GM12878 (cell line): ENCODE measurements at regions not wholly inside any gene's neighbourhood (a gene's known extent, or its start where the extent isn't known, plus 50 kb on each side); places are given as distances from the start of the nearest gene placed in this dataset.

Experiments
- ATAC-seq: fragments of 200-7000 bp; cut with Tn5 transposase; 3 replicates; pipeline ENCODE4 v1.9.1; 2020; ENCODE audit warnings: mild to moderate bottlenecking, moderate library complexity
- BruUV-seq: library from RNA; stranded (reverse); fragments of 400-500 nt; replicated peaks from 2 replicates; lab custom pipeline; 2021; lab: Mats Ljungman, UMichigan
- CTCF ChIA-PET: fragments of 300-600 bp; sonication (Branson Sonifier 250); formaldehyde crosslinking; extraction: SDS; loops from one replicate; lab custom pipeline; 2021; ENCODE audit warnings: inconsistent platforms; lab: Yijun Ruan, JAX
- POLR2A ChIA-PET: fragments of 350-600 bp; formaldehyde crosslinking; extraction: SDS; loops from one replicate; lab custom pipeline; 2021; ENCODE audit warnings: inconsistent platforms; lab: Charles Lee
- RAD21 ChIA-PET: fragments of 300-600 bp; sonication (Branson Sonifier 250); formaldehyde crosslinking; loops from one replicate; lab custom pipeline; 2023; ENCODE audit warnings: antibody characterized with exemption; ENCODE audit not compliant: unreplicated experiment; lab: Charles Lee
- SMC1A ChIA-PET: fragments of 300-600 bp; sonication (Branson Sonifier 250); formaldehyde crosslinking; loops from one replicate; lab custom pipeline; 2023; ENCODE audit not compliant: unreplicated experiment, uncharacterized antibody; lab: Charles Lee
- DNase-seq: peaks from one replicate; pipeline ENCODE4 v3.0.0-alpha.2; 2011; ENCODE audit warnings: low read depth, low spot score
- FAIRE-seq: peaks from 3 replicates; lab custom pipeline; 2011; peaks lifted over from hg19 to GRCh38; lab: Jason Lieb, UNC
- H2AFZ ChIP-seq: 2 replicates; pipeline ENCODE4 v1.6.0; 2011; ENCODE audit warnings: low read depth, low read length, control low read depth; ENCODE audit not compliant: control insufficient read depth
- H3K27ac ChIP-seq: 2 replicates; pipeline ENCODE4 v1.5.1; 2011; ENCODE audit warnings: control low read depth; ENCODE audit not compliant: control insufficient read depth, insufficient read depth
- H3K27me3 ChIP-seq, 2 experiments: replicated peaks in 1 of 2; 2 replicates each; pipeline versions ENCODE4 v1.6.0 to v1.6.1; 2011; ENCODE audit warnings: low read length in 1 of 2; ENCODE audit not compliant: control insufficient read depth in 2 of 2, insufficient read depth in 2 of 2
- H3K36me3 ChIP-seq, 2 experiments: 2 replicates each; pipeline ENCODE4 v1.5.1; 2011; ENCODE audit warnings: low read length in 1 of 2; ENCODE audit not compliant: control insufficient read depth in 2 of 2, insufficient read depth in 2 of 2
- H3K4me1 ChIP-seq: 2 replicates; pipeline ENCODE4 v1.6.1; 2011; ENCODE audit warnings: mild to moderate bottlenecking, low read length, moderate library complexity, mixed read lengths; ENCODE audit not compliant: control insufficient read depth, insufficient read depth
- H3K4me2 ChIP-seq: 2 replicates; pipeline ENCODE4 v1.6.0; 2011; ENCODE audit warnings: control low read depth; ENCODE audit not compliant: control insufficient read depth, insufficient read depth
- H3K4me3 ChIP-seq: fragments of 200-600 bp; sonication (generic); 2 replicates; pipeline ENCODE4 v1.5.1; 2016
- H3K79me2 ChIP-seq: 2 replicates; pipeline ENCODE4 v1.6.0; 2011; ENCODE audit warnings: low read length; ENCODE audit not compliant: control insufficient read depth, insufficient read depth
- H3K9ac ChIP-seq: 2 replicates; pipeline ENCODE4 v1.8.0; 2011; ENCODE audit warnings: low read length, control low read depth, mixed read lengths; ENCODE audit not compliant: control insufficient read depth, insufficient read depth
- H3K9me3 ChIP-seq: replicated peaks from 3 replicates; pipeline ENCODE4 v1.5.1; 2011; ENCODE audit warnings: mild to moderate bottlenecking, low read length; ENCODE audit not compliant: control insufficient read depth, insufficient read depth
- H4K20me1 ChIP-seq: 2 replicates; pipeline ENCODE4 v1.6.0; 2011; ENCODE audit not compliant: control insufficient read depth, insufficient read depth
- ASH2L ChIP-seq: fragments of 300-600, 200-600 bp; sonication (generic); IDR thresholded peaks from 2 replicates; pipeline ENCODE4 v1.6.1; 2017; ENCODE audit warnings: low read depth, mild to moderate bottlenecking, borderline replicate concordance
- ETV6 ChIP-seq, 2 experiments: fragments of 450-650 bp in 1 of 2; IDR thresholded peaks in 1 of 2; conservative IDR thresholded peaks in 1 of 2; 2 replicates each; pipeline ENCODE4 v1.6.1; 2014; ENCODE audit warnings: antibody characterized with exemption in 1 of 2, borderline replicate concordance in 1 of 2, low read depth in 1 of 2, mild to moderate bottlenecking in 1 of 2, moderate library complexity in 1 of 2
- NRF1 ChIP-seq: conservative IDR thresholded peaks from 2 replicates; pipeline ENCODE4 v1.6.1; 2011; ENCODE audit warnings: mild to moderate bottlenecking, low read depth, low read length, improper control_type of control experiment
- RELB ChIP-seq: fragments of 450-650 bp; IDR thresholded peaks from 2 replicates; pipeline ENCODE4 v1.6.1; 2017; ENCODE audit warnings: low read depth, mild to moderate bottlenecking, moderate library complexity
- SP1 ChIP-seq: IDR thresholded peaks from one replicate; pipeline ENCODE4 v1.6.1; 2011; ENCODE audit warnings: low read depth, low read length
- SUPT20H ChIP-seq: IDR thresholded peaks from 2 replicates; pipeline ENCODE4 v1.6.1; 2011; ENCODE audit warnings: low read depth, mild to moderate bottlenecking, low read length, moderate library complexity, borderline replicate concordance; ENCODE audit not compliant: control insufficient read depth
- WGBS: methylation state at CpG from one replicate; pipeline ENCODE4 v1.1.6; 2016; ENCODE audit warnings: low lambda C conversion rate; ENCODE audit not compliant: insufficient replicate concordance, insufficient coverage; ENCODE audit errors: missing lambda C conversion rate; 5-methylcytosine and 5-hydroxymethylcytosine counted together
- in situ Hi-C: fragments of 300-500 bp; cut with MboI; formaldehyde crosslinking; loops from 9 replicates; pipeline ENCODE4 v1.14.3; 2018; ENCODE audit warnings: mixed read lengths
- intact Hi-C: fragments of 100-400 bp; cut with micrococcal nuclease; formaldehyde crosslinking; loops from one replicate; pipeline ENCODE4 v1.14.2; 2022; ENCODE audit not compliant: unreplicated experiment
- TF ChIP-seq, protein P1 (sequence below): IDR thresholded peaks from 2 replicates; pipeline ENCODE4 v1.6.1; 2011; ENCODE audit warnings: borderline replicate concordance, low read depth, mild to moderate bottlenecking, moderate library complexity, mixed read lengths, low read length; ENCODE audit not compliant: insufficient read depth; ENCODE audit errors: extremely low read length

DNA sequence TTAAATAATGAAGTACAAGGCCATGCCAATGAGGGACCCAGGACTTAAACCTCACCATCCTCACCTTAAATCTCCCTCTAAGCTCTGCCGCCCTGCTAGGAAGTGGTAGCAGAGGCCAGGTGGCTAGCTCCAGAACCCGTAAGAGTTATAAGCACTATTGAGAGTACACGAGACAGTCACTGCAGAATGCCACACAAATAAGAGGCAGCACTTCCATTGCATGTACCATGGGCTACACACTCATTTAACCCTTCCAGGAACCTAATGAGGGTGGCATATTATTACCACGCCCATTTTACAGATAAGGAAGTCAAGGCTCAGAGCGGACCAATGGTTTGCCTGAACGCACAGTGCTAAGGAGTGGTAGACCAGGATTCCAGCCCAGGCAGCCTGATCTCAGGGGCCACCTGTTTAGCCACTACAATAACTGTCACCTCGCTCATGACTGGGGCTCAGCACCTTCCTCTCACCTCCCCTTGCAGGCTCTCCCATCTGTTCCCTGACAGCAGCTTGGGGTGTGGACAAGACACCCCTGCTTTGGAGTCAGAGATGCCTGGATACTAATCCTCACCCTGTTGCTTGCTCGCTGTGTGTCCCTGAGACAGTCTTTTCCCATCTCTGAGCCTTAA, 54.8 kb upstream of the ID3 start:
- no peaks in the 10 kb centered on the region for H3K79me2 ChIP-seq
- 61% methylated on average over 8 of the region's 8 CpGs for WGBS
- RAD21 ChIA-PET: interaction anchor here (1.1 to 3.8 kb wide), 5 partner anchors 15 to 58 kb away, joined by 3 to 16 read pairs (median 10); no protein-coding TSS in a partner anchor
- no peaks in the 10 kb centered on the region for H4K20me1 ChIP-seq
- no TSS peak for BruUV-seq
- H3K36me3 ChIP-seq: no peaks in the 10 kb centered on the region
- H3K9ac ChIP-seq: no peak overlapping the region
- peaks cover 44% of the 10 kb centered on the region for H3K4me1 ChIP-seq
- no peak overlapping the region for H3K4me3 ChIP-seq
- CTCF ChIA-PET: interaction anchor here (0.6 to 2.4 kb wide), 9 partner anchors 12 to 66 kb away, joined by 3 to 30 read pairs (median 4); no protein-coding TSS in a partner anchor
- POLR2A ChIA-PET: interaction anchor here (1.0 to 5.0 kb wide), 7 partner anchors 12 to 59 kb away, joined by 3 to 45 read pairs (median 9); partner anchors contain the start of gene ID3
- SMC1A ChIA-PET: interaction anchor here (1.1 to 3.7 kb wide), 8 partner anchors 12 to 82 kb away, joined by 4 to 22 read pairs (median 6); no protein-coding TSS in a partner anchor
- ATAC-seq: no peak
- DNase-seq: no peak
- intact Hi-C loops (no loop called here), in situ Hi-C loops (no loop called here)
- H3K27ac ChIP-seq: peak overlapping the region; percentile 27; the same call in 1 of the 2 replicates
- H3K4me2 ChIP-seq: no peak overlapping the region
- H3K9me3 ChIP-seq: no peaks in the 10 kb centered on the region
- FAIRE-seq: peak; percentile 38
- peak overlapping the region; percentile 24 for H2AFZ ChIP-seq
- H3K27me3 ChIP-seq: no peaks in the 10 kb centered on the region
- TF ChIP-seq SP1 (no peak), ETV6 (conservative IDR thresholded peaks at IDR 0.05 in 1 of 2, IDR thresholded peaks at IDR 0.05 in 1 of 2; ENCODE audit: borderline replicate concordance in 1 of 2, low read depth in 1 of 2) (no peak), RELB (no peak), SUPT20H (no peak), ASH2L (no peak), NRF1 (no peak)
- TF ChIP-seq, protein P1, sequence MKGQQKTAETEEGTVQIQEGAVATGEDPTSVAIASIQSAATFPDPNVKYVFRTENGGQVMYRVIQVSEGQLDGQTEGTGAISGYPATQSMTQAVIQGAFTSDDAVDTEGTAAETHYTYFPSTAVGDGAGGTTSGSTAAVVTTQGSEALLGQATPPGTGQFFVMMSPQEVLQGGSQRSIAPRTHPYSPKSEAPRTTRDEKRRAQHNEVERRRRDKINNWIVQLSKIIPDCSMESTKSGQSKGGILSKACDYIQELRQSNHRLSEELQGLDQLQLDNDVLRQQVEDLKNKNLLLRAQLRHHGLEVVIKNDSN: no peak
